GM10266 (cell line): ENCODE measurements at regions not wholly inside any gene's neighbourhood (a gene's known extent, or its start where the extent isn't known, plus 50 kb on each side); places are given as distances from the start of the nearest gene placed in this dataset.
"Not testable (repeated sequence)": the region's sequence is repeated elsewhere in the genome, so short reads cannot be mapped to it uniquely, and the experiment has no call there.

Source experiments
- DNase-seq: peaks from one replicate; pipeline ENCODE4 v3.0.0; 2012; ENCODE audit errors: extremely low spot score
- TF ChIP-seq, protein P1 (sequence below): IDR thresholded peaks from 2 replicates; pipeline ENCODE4 v1.5.1; 2012; ENCODE audit warnings: mild to moderate bottlenecking, low read depth; ENCODE audit not compliant: control insufficient read depth, insufficient read depth; ENCODE audit errors: missing control alignments

DNA sequence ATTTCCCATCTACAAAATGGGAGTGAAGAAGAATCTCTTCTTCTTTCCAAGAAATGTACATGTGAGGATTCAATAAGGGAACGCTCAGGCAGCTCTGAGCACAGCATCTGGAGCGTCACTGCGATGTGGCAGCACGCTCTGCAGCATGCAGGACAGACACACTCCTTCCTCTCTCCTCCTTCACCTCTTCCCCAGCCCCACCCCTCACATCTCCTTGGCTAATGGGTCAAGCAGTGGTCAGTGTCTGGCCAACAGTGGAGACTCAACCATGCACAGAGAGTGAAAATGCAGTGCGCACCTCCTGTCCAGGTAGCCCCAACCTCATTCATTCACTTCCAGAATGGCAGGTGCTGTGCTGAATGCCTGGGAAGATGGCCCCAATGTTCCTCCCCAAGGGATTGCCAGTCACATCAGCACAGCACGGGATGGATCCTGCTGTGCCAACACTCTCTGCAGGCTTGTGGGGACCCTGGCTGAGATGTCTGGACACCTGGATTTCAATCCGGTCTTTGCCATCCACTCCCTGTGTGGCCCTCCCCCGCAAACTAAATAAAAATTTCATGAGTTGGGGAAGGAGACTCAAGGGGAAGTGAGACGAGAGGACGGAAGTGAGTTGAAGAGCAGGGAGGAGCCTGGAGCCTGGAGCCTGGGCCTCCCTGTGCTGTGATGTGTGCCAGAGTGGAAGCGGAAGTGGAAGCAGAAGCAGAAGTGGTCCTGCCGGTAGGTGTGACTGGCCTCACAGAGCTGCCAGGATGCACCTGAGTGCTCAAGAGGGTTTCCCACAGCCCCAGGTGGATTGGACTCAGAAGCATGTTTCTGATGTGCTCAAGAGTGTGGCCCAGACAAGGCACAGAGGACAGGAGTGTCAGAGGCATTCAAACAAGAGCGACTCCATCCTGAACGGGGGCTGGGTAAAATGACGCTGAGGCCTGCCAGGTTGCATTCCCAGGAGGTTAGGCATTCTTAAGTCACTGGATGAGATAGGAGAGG, 163.9 kb downstream of the SMAD6 start:
- DNase-seq: peak; percentile 30
- TF ChIP-seq, protein P1, sequence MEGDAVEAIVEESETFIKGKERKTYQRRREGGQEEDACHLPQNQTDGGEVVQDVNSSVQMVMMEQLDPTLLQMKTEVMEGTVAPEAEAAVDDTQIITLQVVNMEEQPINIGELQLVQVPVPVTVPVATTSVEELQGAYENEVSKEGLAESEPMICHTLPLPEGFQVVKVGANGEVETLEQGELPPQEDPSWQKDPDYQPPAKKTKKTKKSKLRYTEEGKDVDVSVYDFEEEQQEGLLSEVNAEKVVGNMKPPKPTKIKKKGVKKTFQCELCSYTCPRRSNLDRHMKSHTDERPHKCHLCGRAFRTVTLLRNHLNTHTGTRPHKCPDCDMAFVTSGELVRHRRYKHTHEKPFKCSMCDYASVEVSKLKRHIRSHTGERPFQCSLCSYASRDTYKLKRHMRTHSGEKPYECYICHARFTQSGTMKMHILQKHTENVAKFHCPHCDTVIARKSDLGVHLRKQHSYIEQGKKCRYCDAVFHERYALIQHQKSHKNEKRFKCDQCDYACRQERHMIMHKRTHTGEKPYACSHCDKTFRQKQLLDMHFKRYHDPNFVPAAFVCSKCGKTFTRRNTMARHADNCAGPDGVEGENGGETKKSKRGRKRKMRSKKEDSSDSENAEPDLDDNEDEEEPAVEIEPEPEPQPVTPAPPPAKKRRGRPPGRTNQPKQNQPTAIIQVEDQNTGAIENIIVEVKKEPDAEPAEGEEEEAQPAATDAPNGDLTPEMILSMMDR: no peak

DNA sequence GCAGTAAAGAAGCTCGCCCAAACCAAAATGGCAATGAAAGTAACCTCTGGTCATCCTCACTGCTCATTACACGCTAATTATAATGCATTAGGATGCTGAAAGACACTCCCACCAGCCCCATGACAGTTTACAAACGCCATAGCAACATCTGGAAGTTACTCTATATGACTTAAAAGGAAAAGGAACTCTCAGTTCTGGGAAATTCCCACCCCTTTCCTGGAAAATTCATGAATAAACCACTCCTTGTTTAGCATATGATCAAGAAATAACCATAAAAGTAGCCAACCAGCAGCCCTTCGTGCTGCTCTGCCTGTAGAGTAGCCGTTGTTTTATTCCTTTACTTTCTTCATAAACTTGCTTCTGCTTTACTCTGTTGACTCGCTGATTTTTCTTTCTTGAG, 164.6 kb downstream of the SMAD6 start:
- TF ChIP-seq, protein P1: no peak
- no peak for DNase-seq

DNA sequence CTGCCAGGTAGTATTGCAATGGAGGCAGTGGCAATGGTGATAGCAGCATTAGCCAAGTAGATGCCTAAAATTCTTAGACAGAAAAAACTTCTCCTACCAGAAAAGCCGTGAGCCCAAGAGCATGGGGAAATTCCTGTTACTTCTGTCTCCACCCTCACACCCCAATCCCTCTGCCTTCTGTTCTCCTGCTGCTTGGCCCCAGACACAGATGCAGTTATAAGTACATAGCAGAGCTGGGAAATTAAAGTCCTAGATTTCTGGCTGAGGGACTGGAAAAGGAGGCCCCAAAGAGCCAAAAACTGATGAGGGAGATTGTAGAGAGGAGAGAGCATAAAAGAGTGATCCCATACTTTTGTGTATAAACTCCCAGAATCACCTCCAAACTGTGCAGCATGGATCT, 166.9 kb downstream of the SMAD6 start:
- TF ChIP-seq, protein P1: no peak

DNA sequence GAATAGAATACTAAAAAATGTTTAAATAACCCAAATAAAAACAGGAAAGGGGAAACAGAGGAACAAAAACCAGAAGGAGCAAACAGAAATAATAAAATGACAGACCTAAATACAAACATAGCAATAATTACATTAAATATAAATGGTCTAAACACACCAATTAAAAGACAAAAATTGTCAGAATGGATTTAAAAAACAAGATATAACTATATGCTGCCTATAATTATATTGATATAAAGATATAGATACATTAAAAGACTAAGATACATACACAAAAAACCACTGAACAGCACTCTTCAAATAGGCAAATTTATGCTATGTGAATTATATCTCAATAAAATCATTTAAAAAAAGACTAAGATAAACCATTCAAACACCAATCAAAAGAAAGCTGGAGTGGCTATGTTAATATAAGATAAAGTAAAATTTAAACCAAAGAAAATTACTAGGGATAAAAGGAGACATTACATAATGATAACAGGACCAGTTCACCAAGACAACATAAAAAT, 168.9 kb downstream of the SMAD6 start:
- TF ChIP-seq, protein P1: no peak
- no peak for DNase-seq

More for the DNA sequence above, 166.9 kb downstream of the SMAD6 start:
- no peak for DNase-seq

DNA sequence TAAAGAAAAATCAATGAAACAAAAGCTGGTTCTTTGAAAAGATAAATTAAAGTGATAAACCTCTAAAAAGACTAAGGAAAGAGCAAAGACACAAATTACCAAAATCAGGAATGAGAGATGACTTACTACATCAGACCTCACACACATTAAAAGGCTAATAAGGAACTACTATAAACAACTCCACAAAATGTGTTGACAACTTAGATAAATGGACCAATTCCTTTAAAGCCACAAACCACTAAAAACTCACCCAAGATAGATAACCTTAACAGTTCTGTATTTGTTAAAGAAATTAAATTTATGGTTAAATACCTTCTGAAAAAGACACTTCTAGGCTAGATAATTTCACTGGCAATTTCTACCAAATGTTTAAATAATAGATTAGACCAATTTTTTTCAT, 170.4 kb downstream of the SMAD6 start:
- TF ChIP-seq, protein P1: no peak
- no peak for DNase-seq

DNA sequence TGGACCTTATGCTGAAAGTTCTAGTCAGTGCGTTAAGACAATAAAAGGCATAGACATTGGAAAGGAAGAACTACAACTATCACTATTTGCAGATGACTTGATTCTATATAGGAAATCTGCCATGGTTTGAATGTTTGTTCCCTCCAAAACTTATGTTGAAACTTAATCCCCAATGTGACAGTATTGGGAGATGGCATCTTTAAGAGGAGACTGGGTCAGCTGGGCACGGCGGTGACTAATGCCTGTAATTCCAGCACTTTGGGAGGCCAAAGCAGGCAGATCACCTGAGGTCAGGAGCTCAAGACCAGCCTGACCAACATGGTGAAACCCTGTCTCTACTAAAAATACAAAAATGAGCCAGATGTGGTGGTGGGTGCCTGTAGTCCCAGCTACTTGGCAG, 171.3 kb downstream of the SMAD6 start:
- not testable (repeated sequence) for DNase-seq

DNA sequence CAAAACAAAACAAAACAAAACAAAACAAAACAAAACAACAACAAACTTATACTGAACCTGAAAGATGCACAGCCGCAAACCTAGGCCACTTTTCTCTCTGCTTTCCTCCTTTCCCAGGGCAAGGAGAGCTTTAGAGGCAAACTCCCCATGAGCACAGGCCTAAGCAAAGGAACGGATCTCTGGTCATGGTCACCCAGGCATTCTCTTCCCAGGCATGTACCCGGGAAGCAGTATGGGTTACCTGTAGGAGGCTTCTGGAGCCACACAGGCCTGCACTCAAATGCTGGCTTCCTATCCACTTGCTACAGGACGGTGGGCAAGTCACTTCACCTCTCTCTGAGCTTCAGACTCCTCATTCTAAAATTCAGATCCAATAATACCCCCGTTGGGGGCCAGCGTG, 171.8 kb downstream of the SMAD6 start:
- TF ChIP-seq, protein P1: no peak
- DNase-seq: no peak
